ENCODE measurements at regions not wholly inside any gene's neighbourhood (a gene's known extent, or its start where the extent isn't known, plus 50 kb on each side); places are given as distances from the start of the nearest gene placed in this dataset.

GRCh38 chr3:193132964-193133363 is 108.1 kb upstream of the PLAAT1 start:
- ATAC-seq: no peak
- H3K36me3 ChIP-seq: no peaks in the 10 kb centered on the region
- TF ChIP-seq CTCF (IDR thresholded peaks at IDR 0.05) (no peak), POLR2AphosphoS5 (IDR thresholded peaks at IDR 0.05) (no peak), EP300 (IDR thresholded peaks at IDR 0.05) (no peak), POLR2A (IDR thresholded peaks at IDR 0.05) (no peak)
- H3K9me3 ChIP-seq: no peaks in the 10 kb centered on the region
- 31% methylated on average over 3 of the region's 4 CpGs; no CpG with 5 or more reads in 1 of the 2 donors for WGBS, 2 donors (ENCODE audit: low coverage in 1 of 2)
- no peaks in the 10 kb centered on the region for H3K4me1 ChIP-seq
- H3K27me3 ChIP-seq: no peaks in the 10 kb centered on the region
- no peak overlapping the region for H3K27ac ChIP-seq
- no peak overlapping the region for H3K4me3 ChIP-seq

GRCh38 chr3:193134856-193135255 is 106.2 kb upstream of the PLAAT1 start:
- peak; percentile 34 for ATAC-seq
- TF ChIP-seq EP300 (IDR thresholded peaks at IDR 0.05): no peak
- H3K36me3 ChIP-seq: no peaks in the 10 kb centered on the region

GRCh38 chr3:193140381-193140780 is 100.6 kb upstream of the PLAAT1 start:
- Histone ChIP-seq H3K9me3 (no peaks in the 10 kb centered on the region), H3K36me3 (no peaks in the 10 kb centered on the region), H3K27ac (no peak overlapping the region), H3K27me3 (no peaks in the 10 kb centered on the region), H3K4me1 (no peaks in the 10 kb centered on the region), H3K4me3 (no peak overlapping the region)
- no peak for TF ChIP-seq EP300 (IDR thresholded peaks at IDR 0.05)
- no peak for TF ChIP-seq POLR2A (IDR thresholded peaks at IDR 0.05)
- TF ChIP-seq CTCF (IDR thresholded peaks at IDR 0.05): no peak
- TF ChIP-seq POLR2AphosphoS5 (IDR thresholded peaks at IDR 0.05): no peak
- WGBS, 2 donors (ENCODE audit: low coverage in 1 of 2): 77 to 100% methylated on average over 1 to 2 of the region's 2 CpGs
- ATAC-seq: no peak

More at GRCh38 chr3:193134856-193135255, 106.2 kb upstream of the PLAAT1 start:
- Histone ChIP-seq H3K27ac (no peak overlapping the region), H3K27me3 (no peaks in the 10 kb centered on the region), H3K4me1 (no peaks in the 10 kb centered on the region), H3K4me3 (no peak overlapping the region), H3K9me3 (no peaks in the 10 kb centered on the region)
- 15 to 39% methylated on average over 4 to 5 of the region's 5 CpGs for WGBS, 2 donors (ENCODE audit: low coverage in 1 of 2)

GRCh38 chr3:193145248-193145647 is 95.8 kb upstream of the PLAAT1 start:
- Histone ChIP-seq H3K36me3 (no peaks in the 10 kb centered on the region), H3K9me3 (no peaks in the 10 kb centered on the region), H3K4me3 (no peak overlapping the region), H3K27me3 (no peaks in the 10 kb centered on the region), H3K27ac (no peak overlapping the region), H3K4me1 (no peaks in the 10 kb centered on the region)
- no peak for TF ChIP-seq CTCF (IDR thresholded peaks at IDR 0.05)
- no peak for TF ChIP-seq POLR2A (IDR thresholded peaks at IDR 0.05)
- TF ChIP-seq EP300 (IDR thresholded peaks at IDR 0.05): no peak
- TF ChIP-seq POLR2AphosphoS5 (IDR thresholded peaks at IDR 0.05): no peak
- 90% methylated on average over 2 of the region's 3 CpGs; no CpG with 5 or more reads in 1 of the 2 donors for WGBS, 2 donors (ENCODE audit: low coverage in 1 of 2)
- ATAC-seq: no peak

GRCh38 chr3:193148688-193149473 is 92.1 kb upstream of the PLAAT1 start:
- H3K36me3 ChIP-seq: no peaks in the 10 kb centered on the region
- H3K27ac ChIP-seq: no peak overlapping the region
- WGBS, 2 donors (ENCODE audit: low coverage in 1 of 2): 49 to 51% methylated on average over 5 of the region's 5 CpGs
- ATAC-seq: no peak
- H3K4me3 ChIP-seq: no peak overlapping the region
- no peaks in the 10 kb centered on the region for H3K27me3 ChIP-seq
- TF ChIP-seq EP300 (IDR thresholded peaks at IDR 0.05) (no peak), CTCF (IDR thresholded peaks at IDR 0.05) (no peak), POLR2A (IDR thresholded peaks at IDR 0.05) (no peak), POLR2AphosphoS5 (IDR thresholded peaks at IDR 0.05) (no peak)
- no peaks in the 10 kb centered on the region for H3K4me1 ChIP-seq
- no peaks in the 10 kb centered on the region for H3K9me3 ChIP-seq
